ENCODE measurements at regions not wholly inside any gene's neighbourhood (a gene's known extent, or its start where the extent isn't known, plus 50 kb on each side); places are given as distances from the start of the nearest gene placed in this dataset.
"Not testable (repeated sequence)": the region's sequence is repeated elsewhere in the genome, so short reads cannot be mapped to it uniquely, and the experiment has no call there.

- Mint-ChIP-seq H3K27me3 (ENCODE audit: low read depth) (no peaks in the 10 kb centered on the region), H3K4me3 (no peak overlapping the region), H3K9me3 (peaks cover 35% of the 10 kb centered on the region), H3K27ac (peak overlapping the region; percentile 91), H3K36me3 (no peaks in the 10 kb centered on the region), H3K4me1 (peaks cover 29% of the 10 kb centered on the region)
- TF ChIP-seq, protein P1, sequence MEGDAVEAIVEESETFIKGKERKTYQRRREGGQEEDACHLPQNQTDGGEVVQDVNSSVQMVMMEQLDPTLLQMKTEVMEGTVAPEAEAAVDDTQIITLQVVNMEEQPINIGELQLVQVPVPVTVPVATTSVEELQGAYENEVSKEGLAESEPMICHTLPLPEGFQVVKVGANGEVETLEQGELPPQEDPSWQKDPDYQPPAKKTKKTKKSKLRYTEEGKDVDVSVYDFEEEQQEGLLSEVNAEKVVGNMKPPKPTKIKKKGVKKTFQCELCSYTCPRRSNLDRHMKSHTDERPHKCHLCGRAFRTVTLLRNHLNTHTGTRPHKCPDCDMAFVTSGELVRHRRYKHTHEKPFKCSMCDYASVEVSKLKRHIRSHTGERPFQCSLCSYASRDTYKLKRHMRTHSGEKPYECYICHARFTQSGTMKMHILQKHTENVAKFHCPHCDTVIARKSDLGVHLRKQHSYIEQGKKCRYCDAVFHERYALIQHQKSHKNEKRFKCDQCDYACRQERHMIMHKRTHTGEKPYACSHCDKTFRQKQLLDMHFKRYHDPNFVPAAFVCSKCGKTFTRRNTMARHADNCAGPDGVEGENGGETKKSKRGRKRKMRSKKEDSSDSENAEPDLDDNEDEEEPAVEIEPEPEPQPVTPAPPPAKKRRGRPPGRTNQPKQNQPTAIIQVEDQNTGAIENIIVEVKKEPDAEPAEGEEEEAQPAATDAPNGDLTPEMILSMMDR (IDR thresholded peaks at IDR 0.05; ENCODE audit: unreplicated experiment), result no peak
- DNase-seq (ENCODE audit: low spot score in 2 of 2, unreplicated experiment in 2 of 2), result no peak
These were observed 149.8 kb downstream of the EFNB1 start for GRCh38 chrX:68978655-68979054.

GRCh38 chrX:68978255-68978654 lies 149.4 kb downstream of the EFNB1 start:
- H3K4me3 Mint-ChIP-seq, result peak overlapping the region; percentile 22
- TF ChIP-seq, protein P1 (IDR thresholded peaks at IDR 0.05; ENCODE audit: unreplicated experiment), result no peak
- H3K9me3 Mint-ChIP-seq, result peaks cover 39% of the 10 kb centered on the region
- DNase-seq (ENCODE audit: low spot score in 2 of 2, unreplicated experiment in 2 of 2), result no peak
- peaks cover 1% of the 10 kb centered on the region for H3K36me3 Mint-ChIP-seq
- H3K4me1 Mint-ChIP-seq, result peaks cover 29% of the 10 kb centered on the region
- H3K27me3 Mint-ChIP-seq (ENCODE audit: low read depth), result no peaks in the 10 kb centered on the region
- H3K27ac Mint-ChIP-seq, result peak overlapping the region; percentile 91

DNA sequence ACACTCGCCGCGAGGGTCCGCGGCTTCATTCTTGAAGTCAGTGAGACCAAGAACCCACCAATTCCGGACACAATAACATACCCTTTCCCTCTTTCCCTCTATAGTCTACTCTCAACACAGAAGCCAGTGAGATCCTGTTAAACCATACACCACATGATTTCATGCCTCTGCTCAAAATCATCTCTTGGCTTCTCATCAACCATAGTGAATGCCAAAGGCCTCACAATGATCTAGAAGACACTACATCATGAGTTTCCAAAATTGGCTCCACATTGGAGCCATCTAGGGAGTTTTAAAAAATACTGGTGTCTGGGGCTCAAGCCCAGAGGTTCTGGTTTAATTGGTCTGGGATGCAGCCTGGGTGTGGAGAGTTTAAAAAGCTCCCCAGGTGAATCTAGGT lies 124.5 kb downstream of the EFNB1 start:
- Mint-ChIP-seq H3K27ac (no peak overlapping the region), H3K9me3 (peaks cover 41% of the 10 kb centered on the region), H3K4me3 (no peak overlapping the region), H3K36me3 (peaks cover 6% of the 10 kb centered on the region), H3K4me1 (peaks cover 15% of the 10 kb centered on the region), H3K27me3 (ENCODE audit: low read depth) (no peaks in the 10 kb centered on the region)
- TF ChIP-seq, protein P1 (IDR thresholded peaks at IDR 0.05; ENCODE audit: unreplicated experiment), result no peak
- DNase-seq (ENCODE audit: low spot score in 2 of 2, unreplicated experiment in 2 of 2), result no peak

DNA sequence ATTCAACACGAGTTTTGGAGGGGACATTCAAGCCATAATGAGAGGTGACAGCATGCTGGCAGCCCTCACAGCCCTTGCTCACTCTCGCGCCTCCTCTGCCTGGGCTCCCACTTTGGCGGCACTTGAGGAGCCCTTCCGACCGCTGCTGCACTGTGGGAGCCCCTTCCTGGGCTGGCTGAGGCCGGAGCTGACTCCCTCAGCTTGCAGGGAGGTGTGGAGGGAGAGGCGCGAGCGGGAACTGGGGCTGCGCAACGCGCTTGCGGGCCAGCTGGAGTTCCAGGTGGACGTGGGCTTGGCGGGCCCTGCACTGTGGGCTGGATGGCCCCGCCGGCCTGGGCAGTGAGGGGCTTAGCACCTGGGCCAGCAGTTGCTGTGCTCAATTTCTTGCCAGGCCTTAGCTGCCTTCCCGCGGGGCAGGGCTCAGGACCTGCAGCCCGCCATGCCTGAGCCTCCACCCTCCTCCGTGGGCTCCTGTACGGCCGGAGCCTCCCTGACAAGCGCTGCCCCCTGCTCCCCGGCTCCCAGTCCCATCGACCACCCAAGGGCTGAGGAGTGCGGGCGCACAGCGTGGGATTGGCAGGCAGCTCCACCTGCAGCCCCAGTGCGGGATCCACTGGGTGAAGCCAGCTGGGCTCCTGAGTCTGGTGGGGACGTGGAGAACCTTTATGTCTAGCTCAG lies 123.3 kb downstream of the EFNB1 start:
- not testable (repeated sequence) for H3K4me3 Mint-ChIP-seq; H3K36me3 Mint-ChIP-seq; H3K27me3 Mint-ChIP-seq (ENCODE audit: low read depth); H3K27ac Mint-ChIP-seq
- Mint-ChIP-seq H3K4me1 (peaks cover 16% of the 10 kb centered on the region), H3K9me3 (peaks cover 36% of the 10 kb centered on the region)
- DNase-seq (ENCODE audit: low spot score in 2 of 2, unreplicated experiment in 2 of 2), result peak in 1 of 2 experiments; percentile 26

- no peak overlapping the region for H3K4me3 Mint-ChIP-seq
- peaks cover 20% of the 10 kb centered on the region for H3K4me1 Mint-ChIP-seq
- H3K36me3 Mint-ChIP-seq, result peaks cover 6% of the 10 kb centered on the region
- H3K27ac Mint-ChIP-seq, result peak overlapping the region; percentile 69
- TF ChIP-seq, protein P1 (IDR thresholded peaks at IDR 0.05; ENCODE audit: unreplicated experiment), result no peak
- no peak for DNase-seq (ENCODE audit: low spot score in 2 of 2, unreplicated experiment in 2 of 2)
- H3K27me3 Mint-ChIP-seq (ENCODE audit: low read depth), result no peaks in the 10 kb centered on the region
- peaks cover 30% of the 10 kb centered on the region for H3K9me3 Mint-ChIP-seq
These were observed 122.1 kb downstream of the EFNB1 start for GRCh38 chrX:68950937-68951336.

GRCh38 chrX:68947882-68948605 lies 119.2 kb downstream of the EFNB1 start:
- H3K4me1 Mint-ChIP-seq, result peaks cover 20% of the 10 kb centered on the region
- H3K27ac Mint-ChIP-seq, result no peak overlapping the region

More at GRCh38 chrX:68947882-68948605, 119.2 kb downstream of the EFNB1 start:
- Mint-ChIP-seq H3K36me3 (no peaks in the 10 kb centered on the region), H3K9me3 (peaks cover 6% of the 10 kb centered on the region), H3K4me3 (no peak overlapping the region), H3K27me3 (ENCODE audit: low read depth) (no peaks in the 10 kb centered on the region)
- peak in 1 of 2 experiments; percentile 14 for DNase-seq (ENCODE audit: low spot score in 2 of 2, unreplicated experiment in 2 of 2)
- TF ChIP-seq, protein P1 (IDR thresholded peaks at IDR 0.05; ENCODE audit: unreplicated experiment), result no peak

Data from mesothelial cell of epicardium (in vitro differentiated cells).